OCI-LY7 (cell line): ENCODE measurements at regions not wholly inside any gene's neighbourhood (a gene's known extent, or its start where the extent isn't known, plus 50 kb on each side); places are given as distances from the start of the nearest gene placed in this dataset.

Experiments used
- BruUV-seq: library from RNA; stranded (reverse); fragments of 400-500 nt; replicated peaks from 2 replicates; lab custom pipeline; 2021; lab: Mats Ljungman, UMichigan
- CTCF ChIA-PET: fragments of 300-600 bp; sonication (Branson Sonifier 250); formaldehyde crosslinking; loops from one replicate; lab custom pipeline; 2022; ENCODE audit warnings: antibody characterized with exemption; ENCODE audit not compliant: unreplicated experiment; lab: Charles Lee
- POLR2A ChIA-PET: fragments of 300-600 bp; sonication (Branson Sonifier 250); formaldehyde crosslinking; loops from one replicate; lab custom pipeline; 2022; ENCODE audit warnings: antibody characterized with exemption; lab: Charles Lee
- DNase-seq: peaks from one replicate; pipeline ENCODE4 v3.0.0-alpha.2; 2015; ENCODE audit warnings: low spot score
- H2AFZ ChIP-seq: fragments of 200-600 bp; sonication (generic), shearing (Covaris generic); 2 replicates; pipeline ENCODE4 v1.6.1; 2014; ENCODE audit warnings: mild to moderate bottlenecking, antibody characterized with exemption, low read length, moderate library complexity
- H3K27ac ChIP-seq: fragments of 200-600 bp; sonication (generic); 2 replicates; pipeline ENCODE4 v1.5.1; 2014; ENCODE audit warnings: mixed run types, low read depth, mild to moderate bottlenecking, moderate library complexity, low read length, inconsistent platforms; ENCODE audit not compliant: poor library complexity, severe bottlenecking
- H3K36me3 ChIP-seq: fragments of 200-600 bp; sonication (generic); 2 replicates; pipeline ENCODE4 v1.6.1; 2014; ENCODE audit warnings: mild to moderate bottlenecking, antibody characterized with exemption, low read length, moderate library complexity, mixed read lengths; ENCODE audit not compliant: insufficient read depth
- H3K4me1 ChIP-seq: fragments of 200-600 bp; sonication (generic); 2 replicates; pipeline ENCODE4 v1.5.1; 2014; ENCODE audit warnings: mild to moderate bottlenecking, low read length; ENCODE audit not compliant: insufficient read depth, poor library complexity, severe bottlenecking
- H3K4me2 ChIP-seq: fragments of 200-600 bp; sonication (generic); 2 replicates; pipeline ENCODE4 v1.6.1; 2014; ENCODE audit warnings: mild to moderate bottlenecking, low read length
- H3K4me3 ChIP-seq: fragments of 200-600 bp; sonication (generic); 2 replicates; pipeline ENCODE4 v1.5.1; 2014; ENCODE audit warnings: mild to moderate bottlenecking, low read depth, low read length; ENCODE audit not compliant: poor library complexity, severe bottlenecking
- H3K79me2 ChIP-seq: fragments of 200-600 bp; sonication (generic); 2 replicates; pipeline ENCODE4 v1.6.1; 2016; ENCODE audit warnings: low read depth, mild to moderate bottlenecking, low read length, moderate library complexity, mixed read lengths; ENCODE audit not compliant: insufficient read depth
- H3K9me2 ChIP-seq: fragments of 200-600 bp; sonication (generic); 2 replicates; pipeline ENCODE4 v1.6.1; 2016; ENCODE audit warnings: mild to moderate bottlenecking, low read length, mixed read lengths; ENCODE audit not compliant: insufficient read depth
- H3K9me3 ChIP-seq: fragments of 200-600 bp; sonication (generic); 2 replicates; pipeline ENCODE4 v1.6.1; 2014; ENCODE audit warnings: mild to moderate bottlenecking, mixed run types, low read length, mixed read lengths
- H4K20me1 ChIP-seq: fragments of 200-600 bp; sonication (generic); 2 replicates; pipeline ENCODE4 v1.6.1; 2014; ENCODE audit warnings: mild to moderate bottlenecking, antibody characterized with exemption, low read length, moderate library complexity, mixed read lengths; ENCODE audit not compliant: insufficient read depth
- CTCF ChIP-seq: fragments of 200-600 bp; sonication (generic); conservative IDR thresholded peaks from 2 replicates; pipeline ENCODE4 v1.5.1; 2014; ENCODE audit warnings: mild to moderate bottlenecking, antibody characterized with exemption, low read length, moderate library complexity, mixed read lengths
- EZH2phosphoT487 ChIP-seq: fragments of 200-600 bp; sonication (generic); IDR thresholded peaks from 2 replicates; pipeline ENCODE4 v1.6.1; 2018; ENCODE audit warnings: low read depth, borderline replicate concordance, mild to moderate bottlenecking, mixed run types, antibody characterized with exemption, low read length, moderate library complexity, mixed read lengths
- intact Hi-C: fragments of 100-400 bp; cut with micrococcal nuclease; formaldehyde crosslinking; loops from one replicate; pipeline ENCODE4 v1.10.0; 2022; ENCODE audit not compliant: unreplicated experiment

GRCh38 chr4:19349416-19349815 is 902.3 kb upstream of the SLIT2 start:
- no peaks in the 10 kb centered on the region for H3K79me2 ChIP-seq
- no peaks in the 10 kb centered on the region for H3K4me1 ChIP-seq
- no peak overlapping the region for H2AFZ ChIP-seq
- DNase-seq, result no peak
- no peaks in the 10 kb centered on the region for H3K9me3 ChIP-seq
- H3K36me3 ChIP-seq, result no peaks in the 10 kb centered on the region
- no peak overlapping the region for H3K27ac ChIP-seq
- POLR2A ChIA-PET, result no interaction called here
- no peaks in the 10 kb centered on the region for H4K20me1 ChIP-seq
- H3K4me2 ChIP-seq, result no peak overlapping the region
- BruUV-seq, result no TSS peak
- no peaks in the 10 kb centered on the region for H3K9me2 ChIP-seq
- H3K4me3 ChIP-seq, result no peak overlapping the region
- intact Hi-C loops, result no loop called here
- CTCF ChIA-PET, result no interaction called here
- TF ChIP-seq EZH2phosphoT487, result no peak

GRCh38 chr4:19348746-19349145 is 903.0 kb upstream of the SLIT2 start:
- ChIA-PET CTCF (no interaction called here), POLR2A (no interaction called here)
- BruUV-seq, result no TSS peak
- Histone ChIP-seq H3K9me2 (no peaks in the 10 kb centered on the region), H3K9me3 (no peaks in the 10 kb centered on the region), H3K27ac (no peak overlapping the region), H3K79me2 (no peaks in the 10 kb centered on the region), H4K20me1 (no peaks in the 10 kb centered on the region), H3K4me2 (no peak overlapping the region), H3K4me3 (no peak overlapping the region), H2AFZ (no peak overlapping the region), H3K4me1 (no peaks in the 10 kb centered on the region), H3K36me3 (no peaks in the 10 kb centered on the region)
- DNase-seq, result no peak
- intact Hi-C loops, result no loop called here
- TF ChIP-seq CTCF (no peak), EZH2phosphoT487 (no peak)

DNA sequence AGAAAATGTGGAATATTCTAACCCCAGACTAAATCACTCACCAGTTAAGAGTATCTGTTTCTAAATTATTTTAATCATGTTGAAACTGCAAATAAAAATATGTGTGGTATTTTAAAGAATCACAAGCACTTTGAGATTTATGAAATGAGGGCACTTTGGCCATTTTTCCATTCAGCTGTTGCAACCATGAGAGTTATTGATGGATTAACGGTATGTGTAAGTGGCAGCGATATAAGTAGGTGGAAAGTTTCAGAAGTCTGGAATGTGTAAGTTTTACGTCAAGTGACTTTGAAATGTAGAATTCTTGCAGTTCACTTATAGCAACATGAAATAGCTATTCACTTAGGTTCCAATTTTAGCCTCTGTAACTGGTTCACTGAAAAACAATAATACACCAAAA is 905.1 kb upstream of the SLIT2 start:
- CTCF ChIA-PET, result no interaction called here
- H2AFZ ChIP-seq, result no peak overlapping the region
- no peak overlapping the region for H3K4me2 ChIP-seq
- POLR2A ChIA-PET, result no interaction called here
- H3K4me3 ChIP-seq, result no peak overlapping the region
- no peaks in the 10 kb centered on the region for H3K9me2 ChIP-seq
- no peaks in the 10 kb centered on the region for H3K79me2 ChIP-seq
- H3K27ac ChIP-seq, result no peak overlapping the region
- H3K4me1 ChIP-seq, result no peaks in the 10 kb centered on the region
- no peaks in the 10 kb centered on the region for H3K9me3 ChIP-seq
- H4K20me1 ChIP-seq, result no peaks in the 10 kb centered on the region
- DNase-seq, result no peak
- BruUV-seq, result no TSS peak
- TF ChIP-seq EZH2phosphoT487 (no peak), CTCF (no peak)
- intact Hi-C loops, result no loop called here
- no peaks in the 10 kb centered on the region for H3K36me3 ChIP-seq
